GM19372 (cell line): ENCODE measurements at regions not wholly inside any gene's neighbourhood (a gene's known extent, or its start where the extent isn't known, plus 50 kb on each side); places are given as distances from the start of the nearest gene placed in this dataset.

ENCODE experiments used
- ATAC-seq: cut with Tn5 transposase; IDR thresholded peaks from one replicate; pipeline ENCODE4 v1.9.1; 2021; ENCODE audit warnings: mild to moderate bottlenecking, low read depth, moderate library complexity; ENCODE audit not compliant: unreplicated experiment

GRCh38 chr16:82363026-82363816 is 193.2 kb upstream of the MPHOSPH6 start:
- ATAC-seq, result no peak

- no peak for ATAC-seq
Observed at GRCh38 chr16:82361885-82362284, 191.9 kb upstream of the MPHOSPH6 start.

GRCh38 chr16:82360024-82360783 is 190.2 kb upstream of the MPHOSPH6 start:
- ATAC-seq, result no peak

DNA sequence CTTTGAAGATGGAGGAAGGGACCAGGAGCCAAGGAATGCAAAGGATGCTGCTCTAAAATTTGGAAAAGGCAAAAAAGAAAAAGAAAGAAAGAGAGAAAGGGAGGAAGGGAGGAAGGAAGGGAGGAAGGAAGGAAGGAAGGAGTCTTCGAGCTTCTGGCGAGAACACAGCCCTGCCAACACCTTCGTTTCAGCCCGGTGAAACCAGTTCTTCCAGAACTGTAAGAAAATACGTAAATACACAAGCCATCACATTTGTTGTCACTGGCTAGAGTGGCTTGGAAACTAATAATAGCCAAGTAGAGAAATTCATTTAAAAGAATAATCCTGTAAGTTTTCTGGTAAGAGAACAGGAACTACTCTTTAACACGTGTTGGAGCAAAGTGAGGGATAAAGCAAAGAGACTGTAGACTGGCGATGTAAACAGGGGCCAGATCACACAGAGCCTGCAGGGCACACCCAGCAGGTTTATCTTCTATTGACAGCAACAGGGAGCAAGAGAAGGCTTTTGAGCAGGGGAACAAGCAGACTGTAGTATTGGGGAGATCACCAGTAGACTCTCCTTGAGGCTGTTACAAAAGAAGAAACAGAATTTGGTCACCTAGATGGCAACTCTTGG is 188.7 kb upstream of the MPHOSPH6 start:
- no peak for ATAC-seq

- ATAC-seq, result no peak
Observed at GRCh38 chr16:82358161-82358560, 188.1 kb upstream of the MPHOSPH6 start.

- no peak for ATAC-seq
Observed at GRCh38 chr16:82357237-82357636, 187.2 kb upstream of the MPHOSPH6 start.

DNA sequence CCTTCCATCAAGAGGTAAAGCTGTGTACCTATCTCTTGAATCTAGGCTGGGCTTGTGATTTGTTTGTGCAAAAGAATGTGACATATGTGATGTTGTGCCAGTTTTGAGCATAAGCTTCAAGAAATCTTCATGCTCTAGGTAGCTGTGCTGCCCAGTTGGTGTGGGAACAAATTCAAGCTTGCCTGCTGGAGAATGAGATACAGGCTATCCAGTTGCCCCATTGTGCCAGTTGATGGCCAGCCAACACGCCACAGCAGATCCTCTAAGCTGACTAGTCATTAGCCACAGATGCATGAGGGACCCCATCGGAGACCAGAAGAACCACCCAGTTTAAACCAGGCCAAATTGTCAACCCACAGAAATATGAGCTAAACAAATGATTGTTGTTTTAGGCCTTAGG is 180.5 kb upstream of the MPHOSPH6 start:
- ATAC-seq, result no peak

GRCh38 chr16:82345318-82345717 is 175.3 kb upstream of the MPHOSPH6 start:
- no peak for ATAC-seq

GRCh38 chr16:82344157-82344556 is 174.1 kb upstream of the MPHOSPH6 start:
- no peak for ATAC-seq

- no peak for ATAC-seq
Observed at GRCh38 chr16:82341146-82341669, 171.2 kb upstream of the MPHOSPH6 start.

DNA sequence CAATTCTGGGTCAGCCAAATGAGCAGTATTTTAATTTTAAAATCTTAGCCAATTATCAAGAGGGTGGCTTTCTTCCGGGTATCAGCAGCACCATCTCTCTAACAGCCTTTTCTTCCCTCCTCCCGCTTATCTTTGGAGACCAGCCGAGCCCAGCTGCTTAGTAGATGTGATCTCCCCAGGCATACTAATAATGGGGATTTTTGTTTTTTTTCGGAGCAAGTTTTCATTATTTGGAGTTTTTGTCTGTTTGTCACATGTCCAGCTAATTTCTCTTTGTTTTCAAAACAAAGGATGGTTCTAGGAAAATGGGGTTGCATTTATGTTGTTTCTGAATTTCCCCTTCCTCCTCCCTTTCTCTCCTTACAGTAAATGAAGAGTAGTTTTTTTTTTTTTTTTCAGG is 170.5 kb upstream of the MPHOSPH6 start:
- no peak for ATAC-seq

GRCh38 chr16:82337355-82337754 is 167.3 kb upstream of the MPHOSPH6 start:
- ATAC-seq, result no peak

GRCh38 chr16:82331974-82332750 is 162.1 kb upstream of the MPHOSPH6 start:
- no peak for ATAC-seq

DNA sequence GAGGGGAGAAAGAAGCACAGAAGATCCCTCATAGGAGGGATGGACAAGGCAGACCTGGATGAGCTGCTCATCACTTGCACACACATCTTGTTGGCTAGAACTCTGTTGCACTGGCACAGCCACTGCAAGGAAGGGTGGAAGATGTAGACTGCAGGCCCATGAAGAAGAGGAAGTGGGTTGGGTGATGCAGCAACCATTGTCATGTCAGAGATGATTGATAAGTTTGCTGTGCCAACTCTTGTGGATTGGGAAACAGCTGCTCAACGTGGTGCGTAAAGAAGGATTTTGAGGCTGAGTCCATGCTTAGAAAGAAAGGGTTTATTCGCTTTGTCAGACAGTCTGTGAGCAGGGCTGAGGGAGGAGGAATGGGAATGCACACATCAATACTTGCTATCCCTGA is 161.4 kb upstream of the MPHOSPH6 start:
- ATAC-seq, result no peak

GRCh38 chr16:82329504-82330192 is 159.6 kb upstream of the MPHOSPH6 start:
- no peak for ATAC-seq

DNA sequence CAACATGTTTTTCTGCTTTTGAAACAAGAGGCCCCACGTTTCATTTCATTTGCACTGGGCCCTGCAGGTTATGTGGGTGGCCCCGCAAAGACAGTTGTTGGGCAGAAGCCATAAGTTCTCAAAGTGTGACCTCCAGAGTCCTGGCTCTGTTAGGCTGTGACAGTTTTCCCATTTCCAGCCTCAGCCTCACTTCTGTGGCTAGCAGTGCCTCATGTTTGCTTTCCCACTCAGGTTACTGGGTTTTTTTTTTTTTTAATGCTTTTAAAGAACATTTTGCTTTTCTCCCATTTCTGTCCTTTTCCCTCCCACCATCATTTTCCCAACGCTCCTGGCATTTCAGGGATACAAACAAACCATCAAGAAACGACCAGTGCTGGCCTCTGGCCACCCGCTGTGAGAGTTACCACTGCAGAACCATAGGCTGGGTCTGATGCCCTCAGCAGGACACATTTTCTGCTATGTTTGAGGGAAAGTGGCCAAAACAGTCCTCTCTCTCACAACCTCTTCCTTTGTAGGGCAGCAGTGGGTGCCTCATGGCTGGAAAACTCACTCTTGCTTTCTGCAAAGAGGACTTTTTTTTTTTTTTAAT is 159.0 kb upstream of the MPHOSPH6 start:
- no peak for ATAC-seq

DNA sequence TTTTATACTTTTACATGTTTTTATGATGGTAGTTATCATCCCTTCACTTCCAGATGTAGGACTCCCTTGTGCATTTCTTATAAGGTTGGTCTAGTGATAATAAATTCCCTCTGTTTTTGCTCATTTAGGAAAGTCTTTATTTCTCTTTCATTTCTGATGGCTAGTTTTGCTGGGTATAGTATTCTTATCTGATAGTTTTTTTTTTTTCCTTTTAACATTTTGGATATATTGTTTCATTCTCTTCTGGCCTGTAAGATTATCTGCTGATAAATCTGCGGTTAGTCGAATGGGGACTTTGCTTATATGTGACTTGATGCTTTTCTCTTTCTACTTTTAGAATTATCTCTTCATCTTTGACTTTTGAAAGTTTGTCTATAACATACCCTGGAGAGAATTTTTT is 153.1 kb upstream of the MPHOSPH6 start:
- ATAC-seq, result no peak

DNA sequence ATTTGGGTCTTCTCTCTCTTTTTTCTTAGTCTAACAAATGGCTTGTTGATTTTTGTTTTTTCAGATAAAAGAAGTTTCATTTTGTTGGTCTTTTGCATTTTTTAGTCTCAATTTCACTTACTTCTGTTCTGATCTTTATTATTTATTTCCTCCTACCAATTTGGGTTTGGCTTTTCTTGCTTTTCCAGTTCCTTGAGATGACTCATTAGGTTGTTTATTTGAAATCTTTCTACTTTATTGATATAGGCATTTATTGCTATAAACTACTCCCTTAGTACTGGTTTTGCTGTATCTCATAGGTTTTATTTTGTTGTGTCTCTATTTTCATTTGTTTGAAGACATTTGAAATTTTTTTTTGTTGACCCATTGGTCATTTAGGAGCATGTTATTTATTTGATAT is 152.2 kb upstream of the MPHOSPH6 start:
- no peak for ATAC-seq

- ATAC-seq, result no peak
Observed at GRCh38 chr16:82319038-82319437, 149.0 kb upstream of the MPHOSPH6 start.
